ENCODE measurements at regions not wholly inside any gene's neighbourhood (a gene's known extent, or its start where the extent isn't known, plus 50 kb on each side); places are given as distances from the start of the nearest gene placed in this dataset.

- Histone ChIP-seq H3K27me3 (no peaks in the 10 kb centered on the region), H3K36me3 (no peaks in the 10 kb centered on the region), H3K27ac (no peak overlapping the region), H3K9me3 (no peaks in the 10 kb centered on the region), H3K4me3 (no peak overlapping the region), H3K4me1 (no peaks in the 10 kb centered on the region)
- 87 to 91% methylated on average over 8 of the region's 8 CpGs for whole genome bisulfite sequencing, 2 donors
- TF ChIP-seq EP300 (IDR thresholded peaks at IDR 0.05) (no peak), POLR2A (IDR thresholded peaks at IDR 0.05) (no peak), CTCF (IDR thresholded peaks at IDR 0.05) (no peak)
- DNase-seq (ENCODE audit: low spot score in 2 of 2) = no peak
Observed at GRCh38 chr11:70672991-70673653, 274.8 kb downstream of the CTTN start.

- TF ChIP-seq EP300 (IDR thresholded peaks at IDR 0.05) (no peak), POLR2A (IDR thresholded peaks at IDR 0.05) (no peak), CTCF (IDR thresholded peaks at IDR 0.05) (no peak)
- WGBS, 2 donors = 81 to 91% methylated on average over 3 of the region's 3 CpGs
- no peaks in the 10 kb centered on the region for H3K27me3 ChIP-seq
- H3K4me3 ChIP-seq = no peak overlapping the region
- no peak overlapping the region for H3K27ac ChIP-seq
- DNase-seq (ENCODE audit: low spot score in 2 of 2) = no peak
- no peaks in the 10 kb centered on the region for H3K4me1 ChIP-seq
- H3K36me3 ChIP-seq = no peaks in the 10 kb centered on the region
- H3K9me3 ChIP-seq = no peaks in the 10 kb centered on the region
Observed at GRCh38 chr11:70674605-70675004, 276.3 kb downstream of the CTTN start.

DNA sequence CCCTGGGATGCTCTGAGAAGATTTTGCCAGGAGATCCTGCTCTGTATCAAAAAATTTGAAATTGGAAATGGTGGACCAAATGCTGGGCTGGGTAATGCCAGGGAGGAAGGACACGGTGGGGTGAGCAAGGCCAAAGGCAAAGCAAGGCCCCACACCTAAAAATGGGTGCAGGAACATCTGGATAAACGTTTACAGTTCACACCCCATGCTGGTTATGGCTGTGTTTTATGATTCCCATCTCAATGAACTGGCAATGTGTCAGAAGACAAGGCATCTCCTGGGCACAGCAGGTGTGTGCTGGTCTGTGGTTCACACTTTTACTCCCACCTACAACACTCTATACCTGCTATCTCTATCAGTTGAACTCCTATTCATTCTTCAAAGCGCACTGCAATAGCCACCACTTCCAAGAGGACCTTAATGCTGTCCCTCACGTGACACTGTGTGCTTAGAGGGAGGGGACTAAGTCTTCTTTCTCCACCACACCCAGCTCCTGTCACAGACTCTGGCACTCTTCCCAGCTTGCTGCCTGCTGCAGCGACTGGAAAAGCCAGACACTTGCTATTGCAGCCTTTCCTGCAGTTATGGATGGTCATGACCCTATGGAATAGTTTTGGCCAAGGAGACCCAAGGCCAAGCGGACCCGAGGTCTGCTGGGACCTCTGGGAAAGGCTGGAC, 277.5 kb downstream of the CTTN start:
- Histone ChIP-seq H3K9me3 (no peaks in the 10 kb centered on the region), H3K4me1 (no peaks in the 10 kb centered on the region), H3K27ac (no peak overlapping the region), H3K4me3 (no peak overlapping the region), H3K36me3 (no peaks in the 10 kb centered on the region), H3K27me3 (no peaks in the 10 kb centered on the region)
- TF ChIP-seq CTCF (IDR thresholded peaks at IDR 0.05) (no peak), EP300 (IDR thresholded peaks at IDR 0.05) (no peak), POLR2A (IDR thresholded peaks at IDR 0.05) (no peak)
- 69 to 73% methylated on average over 5 to 7 of the region's 7 CpGs for WGBS, 2 donors
- DNase-seq (ENCODE audit: low spot score in 2 of 2) = no peak

DNA sequence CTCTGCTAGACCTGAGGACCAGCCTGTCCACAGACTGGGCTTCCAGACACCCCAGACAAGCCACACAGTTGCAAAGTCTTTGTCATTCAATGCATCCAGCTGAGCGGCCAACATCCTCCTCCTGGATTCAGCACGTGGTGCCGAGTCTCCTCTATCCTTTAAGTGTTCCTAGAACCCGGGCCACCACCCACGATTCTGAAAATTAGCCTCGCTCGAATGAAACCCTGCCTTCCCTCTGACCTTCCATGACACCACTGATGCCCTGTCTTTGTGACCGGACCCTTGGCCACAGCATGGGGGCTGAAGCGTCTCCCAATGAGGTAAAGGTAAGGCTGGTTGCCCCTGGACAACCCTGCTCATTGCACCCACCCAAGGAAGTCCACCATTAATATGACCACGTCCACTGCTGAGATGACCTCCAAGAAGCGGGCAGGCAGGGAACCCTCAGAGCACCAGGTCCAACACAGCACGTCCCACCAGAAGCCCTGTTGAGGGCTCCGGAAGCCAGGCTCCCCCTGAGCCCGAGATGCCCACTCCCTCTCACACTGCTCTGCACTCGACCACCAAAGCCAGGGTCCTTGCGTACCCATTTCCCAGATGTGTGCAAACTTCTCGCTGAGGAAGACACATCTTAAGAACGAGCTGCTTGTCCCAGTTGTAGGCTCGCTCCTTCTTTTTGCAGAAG, 279.0 kb downstream of the CTTN start:
- Histone ChIP-seq H3K27ac (no peak overlapping the region), H3K4me3 (no peak overlapping the region), H3K27me3 (no peaks in the 10 kb centered on the region), H3K4me1 (no peaks in the 10 kb centered on the region), H3K9me3 (no peaks in the 10 kb centered on the region), H3K36me3 (no peaks in the 10 kb centered on the region)
- TF ChIP-seq EP300 (IDR thresholded peaks at IDR 0.05) = no peak
- TF ChIP-seq POLR2A (IDR thresholded peaks at IDR 0.05) = no peak
- TF ChIP-seq CTCF (IDR thresholded peaks at IDR 0.05) = no peak
- 89 to 92% methylated on average over 17 to 19 of the region's 19 CpGs for WGBS, 2 donors
- no peak for DNase-seq (ENCODE audit: low spot score in 2 of 2)
